Embryonic facial prominence (tissue), 1 donor: ENCODE measurements at regions not wholly inside any gene's neighbourhood (a gene's known extent, or its start where the extent isn't known, plus 50 kb on each side); places are given as distances from the start of the nearest gene placed in this dataset.

Source experiments
- DNase-seq: peaks from one replicate; pipeline ENCODE4 v3.0.0-alpha.2; 2016; ENCODE audit errors: extremely low spot score

GRCh38 chr15:87805117-87805820, 451.3 kb downstream of the NTRK3 start:
- DNase-seq = no peak

- DNase-seq = no peak
These were observed 452.1 kb downstream of the NTRK3 start for GRCh38 chr15:87804451-87804850.

- no peak for DNase-seq
These were observed 456.7 kb downstream of the NTRK3 start for GRCh38 chr15:87799838-87800237.

- no peak for DNase-seq
These were observed 457.1 kb downstream of the NTRK3 start for GRCh38 chr15:87799428-87799827.

GRCh38 chr15:87793725-87794124, 462.8 kb downstream of the NTRK3 start:
- DNase-seq = no peak

GRCh38 chr15:87792250-87793040, 464.1 kb downstream of the NTRK3 start:
- no peak for DNase-seq

GRCh38 chr15:87781959-87782625, 474.4 kb downstream of the NTRK3 start:
- no peak for DNase-seq

- DNase-seq = no peak
These were observed 476.8 kb downstream of the NTRK3 start for GRCh38 chr15:87779746-87780145.

- no peak for DNase-seq
These were observed 478.2 kb downstream of the NTRK3 start for GRCh38 chr15:87778358-87778757.

- no peak for DNase-seq
These were observed 479.4 kb downstream of the NTRK3 start for GRCh38 chr15:87777054-87777561.

GRCh38 chr15:87767516-87767915, 489.0 kb downstream of the NTRK3 start:
- DNase-seq = no peak

GRCh38 chr15:87764461-87765240, 491.9 kb downstream of the NTRK3 start:
- DNase-seq = no peak

GRCh38 chr15:87763837-87764236, 492.7 kb downstream of the NTRK3 start:
- no peak for DNase-seq

- DNase-seq = no peak
These were observed 494.6 kb downstream of the NTRK3 start for GRCh38 chr15:87761736-87762509.

GRCh38 chr15:87760547-87761314, 495.8 kb downstream of the NTRK3 start:
- DNase-seq = no peak

GRCh38 chr15:87758794-87759418, 497.6 kb downstream of the NTRK3 start:
- DNase-seq = no peak

- DNase-seq = no peak
These were observed 499.5 kb downstream of the NTRK3 start for GRCh38 chr15:87757084-87757483.

- no peak for DNase-seq
These were observed 500.5 kb downstream of the NTRK3 start for GRCh38 chr15:87756072-87756471.

- no peak for DNase-seq
These were observed 501.3 kb downstream of the NTRK3 start for GRCh38 chr15:87755226-87755625.

GRCh38 chr15:87753539-87753938, 503.0 kb downstream of the NTRK3 start:
- no peak for DNase-seq
